ENCODE measurements at regions not wholly inside any gene's neighbourhood (a gene's known extent, or its start where the extent isn't known, plus 50 kb on each side); places are given as distances from the start of the nearest gene placed in this dataset.
A peak's percentile ranks its signal among the peaks of the same experiment; 100 is the strongest.

DNA sequence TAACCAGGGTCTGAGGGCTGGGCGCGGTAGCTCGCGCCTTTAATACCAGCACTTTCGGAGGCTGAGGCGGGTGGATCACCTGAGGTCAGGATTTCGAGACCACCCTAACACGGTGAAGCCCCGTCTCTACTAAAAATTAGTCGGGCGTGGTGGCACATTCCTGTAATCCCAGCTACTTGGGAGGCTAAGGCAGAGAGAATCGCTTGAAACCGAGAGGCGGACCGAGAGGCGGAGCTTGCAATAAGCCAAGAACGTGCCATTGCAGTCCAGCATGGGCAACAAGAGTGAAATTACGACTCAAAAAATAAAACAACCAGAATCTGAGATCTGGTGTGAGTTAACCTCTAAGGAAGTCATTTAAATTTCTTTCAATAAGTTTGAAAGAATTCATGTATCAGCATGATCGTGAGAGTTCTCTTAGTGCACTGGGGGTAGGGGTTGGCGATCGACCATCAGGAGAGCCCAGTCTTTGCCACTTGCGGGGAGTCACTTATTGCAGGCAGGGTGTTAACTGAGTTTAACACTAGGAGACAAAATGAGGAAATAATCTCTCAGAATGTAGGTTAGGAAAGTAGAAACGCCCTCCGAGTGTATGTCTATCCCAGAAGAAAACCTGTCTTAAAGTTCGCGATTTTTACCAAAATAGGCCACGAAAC is 206.5 kb upstream of the ZNF184 start:
- ChIA-PET POLR2A (interaction anchor here (0.9 kb wide), 1 partner anchor 533 kb away, joined by 3 read pairs; a partner anchor contains a TSS), CTCF (interaction anchor here (0.7 to 3.1 kb wide), 5 partner anchors 8 to 159 kb away, joined by 3 to 12 read pairs (median 4); no protein-coding TSS in a partner anchor)
- DNase-seq (ENCODE audit: extremely low spot score), result no peak
- TF ChIP-seq, protein P1, sequence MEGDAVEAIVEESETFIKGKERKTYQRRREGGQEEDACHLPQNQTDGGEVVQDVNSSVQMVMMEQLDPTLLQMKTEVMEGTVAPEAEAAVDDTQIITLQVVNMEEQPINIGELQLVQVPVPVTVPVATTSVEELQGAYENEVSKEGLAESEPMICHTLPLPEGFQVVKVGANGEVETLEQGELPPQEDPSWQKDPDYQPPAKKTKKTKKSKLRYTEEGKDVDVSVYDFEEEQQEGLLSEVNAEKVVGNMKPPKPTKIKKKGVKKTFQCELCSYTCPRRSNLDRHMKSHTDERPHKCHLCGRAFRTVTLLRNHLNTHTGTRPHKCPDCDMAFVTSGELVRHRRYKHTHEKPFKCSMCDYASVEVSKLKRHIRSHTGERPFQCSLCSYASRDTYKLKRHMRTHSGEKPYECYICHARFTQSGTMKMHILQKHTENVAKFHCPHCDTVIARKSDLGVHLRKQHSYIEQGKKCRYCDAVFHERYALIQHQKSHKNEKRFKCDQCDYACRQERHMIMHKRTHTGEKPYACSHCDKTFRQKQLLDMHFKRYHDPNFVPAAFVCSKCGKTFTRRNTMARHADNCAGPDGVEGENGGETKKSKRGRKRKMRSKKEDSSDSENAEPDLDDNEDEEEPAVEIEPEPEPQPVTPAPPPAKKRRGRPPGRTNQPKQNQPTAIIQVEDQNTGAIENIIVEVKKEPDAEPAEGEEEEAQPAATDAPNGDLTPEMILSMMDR (IDR thresholded peaks at IDR 0.05; ENCODE audit: control extremely low read depth, extremely low read depth, low read depth, missing control alignments), result no peak

- ChIA-PET POLR2A (no interaction called here), CTCF (interaction anchor here (3.1 kb wide), 1 partner anchor 9 kb away, joined by 12 read pairs; no protein-coding TSS in a partner anchor)
- TF ChIP-seq, protein P1 (IDR thresholded peaks at IDR 0.05; ENCODE audit: control extremely low read depth, extremely low read depth, low read depth, missing control alignments), result no peak
- no peak for DNase-seq (ENCODE audit: extremely low spot score)
Measured at GRCh38 chr6:27678469-27678868, 205.6 kb upstream of the ZNF184 start.

GRCh38 chr6:27674882-27675281 is 202.0 kb upstream of the ZNF184 start:
- ChIA-PET POLR2A (no interaction called here), CTCF (interaction anchor here (1.0 to 2.6 kb wide), 6 partner anchors 12 to 122 kb away, joined by 3 to 10 read pairs (median 4); no protein-coding TSS in a partner anchor)
- TF ChIP-seq, protein P1 (IDR thresholded peaks at IDR 0.05; ENCODE audit: control extremely low read depth, extremely low read depth, low read depth, missing control alignments), result no peak
- no peak for DNase-seq (ENCODE audit: extremely low spot score)

DNA sequence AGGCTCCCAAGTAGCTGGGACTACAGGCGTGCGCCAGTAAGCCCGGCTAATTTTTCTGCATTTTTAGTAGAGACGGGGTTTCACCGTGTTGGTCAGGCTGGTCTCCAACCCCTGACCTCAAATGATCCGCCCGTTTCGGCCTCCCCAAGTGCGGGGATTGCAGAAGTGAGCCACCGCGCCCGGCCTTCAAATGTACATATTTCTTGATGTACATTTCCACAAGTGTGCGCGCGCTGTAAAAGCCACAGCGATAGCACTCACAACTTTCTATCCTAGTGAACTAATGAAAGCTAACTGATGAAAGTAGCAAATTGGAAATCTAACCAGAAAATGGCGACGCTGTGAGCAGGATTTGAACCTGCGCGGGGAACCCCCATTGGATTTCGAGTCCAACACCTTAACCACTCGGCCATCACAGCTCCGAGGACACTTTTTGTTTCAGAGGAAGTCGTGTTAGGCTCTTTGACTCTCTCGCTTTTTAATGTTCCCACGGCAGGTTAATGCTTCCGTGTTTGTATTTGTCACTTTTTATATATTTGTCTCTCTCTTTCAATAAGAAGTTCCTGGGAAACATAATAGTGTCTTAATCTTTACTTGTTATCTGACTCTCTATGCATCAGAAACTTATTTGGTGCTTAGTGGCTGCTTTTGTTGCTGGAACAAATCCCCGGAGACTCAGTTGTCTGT is 199.4 kb upstream of the ZNF184 start:
- ChIA-PET CTCF (interaction anchor here (1.1 to 4.2 kb wide), 7 partner anchors 15 to 224 kb away, joined by 3 to 19 read pairs (median 4); no protein-coding TSS in a partner anchor), POLR2A (interaction anchor here (1.0 kb wide), 1 partner anchor 221 kb away, joined by 5 read pairs; a partner anchor contains a TSS)
- DNase-seq (ENCODE audit: extremely low spot score), result peak; percentile 70
- TF ChIP-seq, protein P1 (IDR thresholded peaks at IDR 0.05; ENCODE audit: control extremely low read depth, extremely low read depth, low read depth, missing control alignments), result no peak

GRCh38 chr6:27669624-27670301 is 196.9 kb upstream of the ZNF184 start:
- TF ChIP-seq, protein P1 (IDR thresholded peaks at IDR 0.05; ENCODE audit: control extremely low read depth, extremely low read depth, low read depth, missing control alignments), result no peak
- DNase-seq (ENCODE audit: extremely low spot score), result peak; percentile 18
- POLR2A ChIA-PET, result interaction anchor here (0.6 to 1.3 kb wide), 2 partner anchors 48 to 169 kb away, joined by 3 to 4 read pairs; a partner anchor contains a TSS
- CTCF ChIA-PET, result interaction anchor here (0.9 to 4.2 kb wide), 11 partner anchors 10 to 151 kb away, joined by 3 to 20 read pairs (median 4); no protein-coding TSS in a partner anchor

GRCh38 chr6:27669295-27669623 is 196.4 kb upstream of the ZNF184 start:
- ChIA-PET POLR2A (interaction anchor here (1.3 to 1.4 kb wide), 2 partner anchors 169 to 224 kb away, joined by 3 to 4 read pairs; a partner anchor contains a TSS), CTCF (interaction anchor here (0.9 to 4.2 kb wide), 6 partner anchors 18 to 151 kb away, joined by 3 to 20 read pairs (median 4); no protein-coding TSS in a partner anchor)
- DNase-seq (ENCODE audit: extremely low spot score), result peak; percentile 24
- TF ChIP-seq, protein P1 (IDR thresholded peaks at IDR 0.05; ENCODE audit: control extremely low read depth, extremely low read depth, low read depth, missing control alignments), result no peak
